ENCODE measurements at regions not wholly inside any gene's neighbourhood (a gene's known extent, or its start where the extent isn't known, plus 50 kb on each side); places are given as distances from the start of the nearest gene placed in this dataset.
A peak's percentile ranks its signal among the peaks of the same experiment; 100 is the strongest.
"Not testable (repeated sequence)": the region's sequence is repeated elsewhere in the genome, so short reads cannot be mapped to it uniquely, and the experiment has no call there.

DNA sequence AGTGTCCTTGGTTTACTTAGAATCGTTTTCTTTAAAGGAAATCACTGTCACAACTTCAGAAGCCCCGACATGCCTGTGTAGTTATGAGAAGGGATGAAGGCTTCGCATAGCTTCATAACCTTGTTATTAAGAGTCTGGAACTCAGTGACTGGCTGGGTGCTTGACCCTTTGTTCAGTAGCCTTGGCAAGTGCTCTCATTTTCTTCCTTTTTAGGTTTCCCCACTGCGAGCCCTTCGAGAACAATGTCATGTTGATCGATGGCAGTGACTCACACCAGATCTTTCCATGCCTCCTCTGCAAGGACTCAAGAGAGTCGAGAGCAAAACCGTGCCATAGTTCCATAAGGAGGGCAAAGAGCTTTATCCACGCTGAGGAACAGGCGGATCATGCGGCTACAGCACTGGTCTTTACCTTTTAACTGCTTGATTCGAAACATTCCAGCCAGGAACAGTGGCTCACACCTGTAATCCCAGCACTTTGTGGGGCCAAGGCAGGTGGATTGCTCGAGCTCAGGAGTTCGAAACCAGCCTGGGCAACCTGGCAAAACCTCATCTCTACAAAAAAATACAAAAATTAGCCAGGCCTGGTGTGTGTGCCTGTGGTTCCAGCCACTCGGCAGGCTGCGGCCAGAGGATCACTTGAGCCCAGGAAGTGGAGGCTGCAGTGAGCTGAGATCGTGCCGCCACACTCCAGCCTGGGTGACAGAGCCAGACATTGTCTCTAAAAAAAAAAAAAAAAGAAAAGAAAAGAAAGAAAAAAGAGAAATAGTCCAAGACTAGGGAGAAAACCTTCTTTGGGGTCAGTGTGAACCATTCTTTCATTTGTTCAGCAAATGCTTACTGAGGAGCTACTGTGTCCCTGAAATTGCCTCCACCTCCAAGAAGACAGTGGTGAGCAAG is 95.4 kb upstream of the ERRFI1 start:
- TF ChIP-seq, protein P1, sequence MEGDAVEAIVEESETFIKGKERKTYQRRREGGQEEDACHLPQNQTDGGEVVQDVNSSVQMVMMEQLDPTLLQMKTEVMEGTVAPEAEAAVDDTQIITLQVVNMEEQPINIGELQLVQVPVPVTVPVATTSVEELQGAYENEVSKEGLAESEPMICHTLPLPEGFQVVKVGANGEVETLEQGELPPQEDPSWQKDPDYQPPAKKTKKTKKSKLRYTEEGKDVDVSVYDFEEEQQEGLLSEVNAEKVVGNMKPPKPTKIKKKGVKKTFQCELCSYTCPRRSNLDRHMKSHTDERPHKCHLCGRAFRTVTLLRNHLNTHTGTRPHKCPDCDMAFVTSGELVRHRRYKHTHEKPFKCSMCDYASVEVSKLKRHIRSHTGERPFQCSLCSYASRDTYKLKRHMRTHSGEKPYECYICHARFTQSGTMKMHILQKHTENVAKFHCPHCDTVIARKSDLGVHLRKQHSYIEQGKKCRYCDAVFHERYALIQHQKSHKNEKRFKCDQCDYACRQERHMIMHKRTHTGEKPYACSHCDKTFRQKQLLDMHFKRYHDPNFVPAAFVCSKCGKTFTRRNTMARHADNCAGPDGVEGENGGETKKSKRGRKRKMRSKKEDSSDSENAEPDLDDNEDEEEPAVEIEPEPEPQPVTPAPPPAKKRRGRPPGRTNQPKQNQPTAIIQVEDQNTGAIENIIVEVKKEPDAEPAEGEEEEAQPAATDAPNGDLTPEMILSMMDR (IDR thresholded peaks at IDR 0.05): no peak
- ATAC-seq: peak; percentile 65

GRCh38 chr1:8120693-8121260 is 94.7 kb upstream of the ERRFI1 start:
- TF ChIP-seq, protein P1 (IDR thresholded peaks at IDR 0.05): no peak
- intact Hi-C loops (cut with DNase I, micrococcal nuclease): no loop called here
- DNase-seq (no peak), ATAC-seq (peak; percentile 69)
- Histone ChIP-seq H3K36me3 (ENCODE audit: low read depth) (no peaks in the 10 kb centered on the region), H3K4me3 (no peak overlapping the region), H3K9me3 (peaks cover 8% of the 10 kb centered on the region), H3K4me1 (ENCODE audit: low read depth) (peaks cover 4% of the 10 kb centered on the region)

More for the DNA sequence above, 95.4 kb upstream of the ERRFI1 start:
- H3K36me3 ChIP-seq (ENCODE audit: low read depth): no peaks in the 10 kb centered on the region
- no peak overlapping the region for H3K4me3 ChIP-seq
- H3K9me3 ChIP-seq: peaks cover 8% of the 10 kb centered on the region
- H3K4me1 ChIP-seq (ENCODE audit: low read depth): peaks cover 4% of the 10 kb centered on the region
- intact Hi-C loops (cut with DNase I, micrococcal nuclease): no loop called here
- DNase-seq: peak in 1 of 3 donors; percentile 48

GRCh38 chr1:8118736-8119135 is 92.6 kb upstream of the ERRFI1 start:
- intact Hi-C loops (cut with DNase I, micrococcal nuclease); H3K4me3 ChIP-seq; DNase-seq; H3K4me1 ChIP-seq (ENCODE audit: low read depth); H3K9me3 ChIP-seq; ATAC-seq; H3K36me3 ChIP-seq (ENCODE audit: low read depth): not testable (repeated sequence)

- DNase-seq: no peak
- Histone ChIP-seq H3K4me3 (no peak overlapping the region), H3K4me1 (ENCODE audit: low read depth) (peaks cover 4% of the 10 kb centered on the region), H3K9me3 (no peaks in the 10 kb centered on the region), H3K36me3 (ENCODE audit: low read depth) (no peaks in the 10 kb centered on the region)
- intact Hi-C loops (cut with DNase I, micrococcal nuclease): no loop called here
- TF ChIP-seq, protein P1 (IDR thresholded peaks at IDR 0.05): no peak
- ATAC-seq: no peak
These were observed 91.9 kb upstream of the ERRFI1 start for GRCh38 chr1:8118031-8118451.

DNA sequence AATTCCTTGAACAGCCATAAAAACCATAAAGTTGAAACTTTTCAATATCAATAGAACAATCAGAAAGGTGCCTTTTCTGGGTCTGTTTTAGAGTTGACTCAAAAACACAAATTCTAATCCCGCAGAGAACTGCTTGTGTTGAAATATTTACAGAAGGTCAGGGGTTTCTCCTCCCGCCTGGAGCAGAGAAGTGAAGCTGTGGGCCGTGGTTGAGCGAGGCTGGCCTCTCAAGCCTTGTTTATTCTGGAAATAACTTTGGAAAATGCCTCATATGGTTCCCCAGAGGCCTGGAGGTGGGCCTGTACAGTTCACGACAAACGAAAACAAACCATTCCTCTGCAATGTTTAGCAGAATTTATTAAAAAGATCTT is 90.8 kb upstream of the ERRFI1 start:
- Histone ChIP-seq H3K4me1 (ENCODE audit: low read depth) (peaks cover 4% of the 10 kb centered on the region), H3K36me3 (ENCODE audit: low read depth) (no peaks in the 10 kb centered on the region), H3K4me3 (no peak overlapping the region), H3K9me3 (no peaks in the 10 kb centered on the region)
- intact Hi-C loops (cut with DNase I, micrococcal nuclease): no loop called here
- TF ChIP-seq, protein P1 (IDR thresholded peaks at IDR 0.05): no peak
- DNase-seq (peak in 2 of 3 donors; percentile 39 to 42), ATAC-seq (peak; percentile 37)

- H3K4me3 ChIP-seq: no peak overlapping the region
- intact Hi-C loops (cut with DNase I, micrococcal nuclease): no loop called here
- no peak for DNase-seq
- peaks cover 3% of the 10 kb centered on the region for H3K4me1 ChIP-seq (ENCODE audit: low read depth)
- TF ChIP-seq, protein P1 (IDR thresholded peaks at IDR 0.05): no peak
- H3K36me3 ChIP-seq (ENCODE audit: low read depth): no peaks in the 10 kb centered on the region
- no peaks in the 10 kb centered on the region for H3K9me3 ChIP-seq
- no peak for ATAC-seq
These were observed 89.7 kb upstream of the ERRFI1 start for GRCh38 chr1:8115769-8116167.
